NCI-H187 (cell line): ENCODE measurements at regions not wholly inside any gene's neighbourhood (a gene's known extent, or its start where the extent isn't known, plus 50 kb on each side); places are given as distances from the start of the nearest gene placed in this dataset.
"Not testable (repeated sequence)": the region's sequence is repeated elsewhere in the genome, so short reads cannot be mapped to it uniquely, and the experiment has no call there.

Source experiments
- DNase-seq, 2 experiments: peaks; one replicate each; lab custom pipeline; 2025; lab: John Stamatoyannopoulos, UW

GRCh38 chr22:22168941-22169867, 75.4 kb upstream of the VPREB1 start:
- no peak for DNase-seq

- DNase-seq, result peak; percentile 40 to 48
These were observed 76.2 kb upstream of the VPREB1 start for GRCh38 chr22:22168190-22168940.

GRCh38 chr22:22167791-22168189, 76.8 kb upstream of the VPREB1 start:
- peak; percentile 22 to 27 for DNase-seq

GRCh38 chr22:22166941-22167713, 77.5 kb upstream of the VPREB1 start:
- no peak for DNase-seq

GRCh38 chr22:22165936-22166710, 78.5 kb upstream of the VPREB1 start:
- DNase-seq, result no peak

- DNase-seq, result no peak
These were observed 79.9 kb upstream of the VPREB1 start for GRCh38 chr22:22164541-22165272.

- DNase-seq, result no peak
These were observed 82.4 kb upstream of the VPREB1 start for GRCh38 chr22:22161924-22162851.

- DNase-seq, result not testable (repeated sequence)
These were observed 83.8 kb upstream of the VPREB1 start for GRCh38 chr22:22160768-22161167.

- DNase-seq, result no peak
These were observed 85.2 kb upstream of the VPREB1 start for GRCh38 chr22:22159384-22159783.

- DNase-seq, result no peak
These were observed 85.6 kb upstream of the VPREB1 start for GRCh38 chr22:22158965-22159364.

GRCh38 chr22:22158207-22158816, 86.3 kb upstream of the VPREB1 start:
- no peak for DNase-seq

GRCh38 chr22:22157348-22157725, 87.2 kb upstream of the VPREB1 start:
- DNase-seq, result no peak

GRCh38 chr22:22156716-22157347, 87.8 kb upstream of the VPREB1 start:
- DNase-seq, result peak in 1 of 2 experiments; percentile 49

- DNase-seq, result no peak
These were observed 88.3 kb upstream of the VPREB1 start for GRCh38 chr22:22156348-22156715.

GRCh38 chr22:22155607-22156006, 89.0 kb upstream of the VPREB1 start:
- DNase-seq, result no peak

GRCh38 chr22:22155146-22155545, 89.4 kb upstream of the VPREB1 start:
- DNase-seq, result no peak

- DNase-seq, result no peak
These were observed 90.5 kb upstream of the VPREB1 start for GRCh38 chr22:22154040-22154439.

- no peak for DNase-seq
These were observed 93.3 kb upstream of the VPREB1 start for GRCh38 chr22:22151308-22151707.

- no peak for DNase-seq
These were observed 94.1 kb upstream of the VPREB1 start for GRCh38 chr22:22150457-22150856.
